ENCODE measurements at regions not wholly inside any gene's neighbourhood (a gene's known extent, or its start where the extent isn't known, plus 50 kb on each side); places are given as distances from the start of the nearest gene placed in this dataset.

GRCh38 chr6:6931071-6932025 is 176.4 kb upstream of the RREB1 start:
- TF ChIP-seq POLR2A (IDR thresholded peaks at IDR 0.05): no peak
- no peak for TF ChIP-seq CTCF (IDR thresholded peaks at IDR 0.05)

All from heart left ventricle (tissue), 13 donors.